Activated CD8-positive, alpha-beta memory T cell treated with anti-CD3 and anti-CD28 coated beads, Interleukin-2, amount 50 U/mL, for 4 hours (primary cell): ENCODE measurements at regions not wholly inside any gene's neighbourhood (a gene's known extent, or its start where the extent isn't known, plus 50 kb on each side); places are given as distances from the start of the nearest gene placed in this dataset.

Experiments
- DNase-seq: peaks from one replicate; pipeline ENCODE4 v3.0.0-alpha.2; 2020

DNA sequence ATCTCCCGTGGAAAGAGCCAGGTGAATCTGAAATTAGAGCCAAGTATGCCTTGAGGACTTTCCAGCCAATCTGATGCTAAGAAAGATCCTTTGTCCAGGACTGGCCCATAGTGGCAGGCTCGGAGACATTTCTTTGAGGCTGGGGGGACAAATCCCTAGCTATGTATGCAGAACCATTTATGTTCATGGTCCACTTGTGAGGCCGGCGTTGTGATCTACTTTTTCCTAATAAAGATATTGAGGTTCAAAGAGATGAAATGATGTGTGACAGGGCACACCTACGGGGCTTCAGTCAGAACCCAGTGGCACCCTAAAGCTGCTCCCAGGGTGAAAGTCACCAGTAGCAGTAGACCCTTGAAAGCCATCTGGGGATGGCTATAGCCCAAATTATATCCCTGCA, 120.3 kb upstream of the MAFB start:
- DNase-seq: no peak

DNA sequence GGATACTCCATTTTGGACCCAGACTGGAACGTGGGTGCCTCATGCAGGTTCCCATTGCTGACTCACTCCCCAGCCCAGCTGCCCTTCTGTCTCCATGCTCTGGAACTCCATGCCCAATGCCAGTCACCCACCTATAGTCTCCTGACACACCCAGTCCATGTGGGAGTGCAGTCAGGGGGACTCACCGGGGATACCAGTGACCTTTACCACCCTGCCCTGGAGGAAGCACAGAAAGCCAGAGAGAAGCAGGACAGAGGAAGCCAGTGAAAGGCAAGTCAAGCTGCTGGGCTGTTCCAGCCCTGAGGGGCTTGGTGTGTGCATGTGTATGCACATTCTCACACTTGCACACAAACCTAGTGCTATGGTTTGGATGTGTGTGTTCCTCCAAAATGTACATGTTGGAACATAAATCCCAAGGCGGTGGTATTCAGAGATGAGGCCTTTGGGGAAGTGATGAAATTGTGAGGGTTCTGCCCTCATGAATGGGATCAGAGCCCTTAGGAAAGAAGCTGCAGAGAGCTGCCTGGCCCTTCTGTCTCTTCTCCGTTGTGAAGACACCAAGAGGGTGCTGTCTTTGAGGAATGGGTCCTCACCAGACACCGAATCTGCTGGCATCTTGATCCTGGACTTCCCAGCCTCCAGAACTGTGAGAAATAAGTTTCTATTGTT, 121.4 kb upstream of the MAFB start:
- DNase-seq: no peak

DNA sequence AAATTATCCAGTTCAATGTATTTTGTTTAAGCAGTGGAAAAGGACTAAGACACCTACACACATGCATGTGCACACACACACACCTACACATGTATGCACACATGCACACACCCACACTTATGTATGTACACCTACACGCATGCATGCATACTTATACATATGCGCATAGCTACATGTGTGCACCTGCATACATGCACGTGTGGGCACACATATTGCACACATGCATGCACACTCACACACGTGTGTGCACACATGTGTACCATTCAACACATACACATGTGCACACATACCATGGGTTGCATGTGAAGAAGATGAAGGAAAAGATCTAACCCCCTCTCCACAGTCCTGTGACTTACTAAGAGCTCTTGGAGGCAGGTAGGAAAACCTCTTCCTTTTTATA, 122.0 kb upstream of the MAFB start:
- DNase-seq: no peak

DNA sequence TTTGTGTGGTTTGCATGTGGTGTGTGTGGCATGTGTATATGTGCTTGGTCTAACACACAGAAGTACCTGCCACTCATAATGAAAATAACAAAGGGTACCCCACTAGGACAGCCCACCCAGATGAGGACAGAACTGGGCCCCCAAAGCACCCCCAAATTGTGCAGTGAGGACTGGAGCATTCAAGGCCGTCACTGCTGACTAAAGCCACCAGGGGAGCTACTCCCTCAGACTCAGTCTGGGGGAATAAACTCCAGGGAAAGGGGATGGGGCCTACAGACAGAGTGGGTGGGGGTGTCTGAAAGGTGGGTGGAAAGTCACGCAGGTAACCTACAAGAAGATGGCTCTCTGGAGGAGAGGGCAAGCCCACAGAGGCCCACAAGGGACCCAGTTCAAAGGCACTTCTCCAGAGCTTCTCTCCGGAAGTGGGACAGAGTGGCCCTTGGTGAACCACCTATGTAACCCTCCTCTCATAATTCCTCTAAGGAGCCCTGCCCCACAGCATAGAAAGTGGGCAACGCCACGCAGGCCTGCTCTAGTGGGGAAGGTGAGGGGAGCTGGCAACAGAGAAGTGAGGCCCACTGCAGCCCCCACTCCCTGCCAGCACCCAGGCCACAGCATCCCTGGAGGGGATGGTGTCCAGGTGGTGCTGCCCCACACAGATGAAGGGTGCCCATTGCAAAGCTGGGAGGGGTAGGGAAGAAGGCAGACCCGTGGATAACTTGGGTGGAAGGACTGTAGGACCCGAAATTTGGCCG, 122.8 kb upstream of the MAFB start:
- no peak for DNase-seq

DNA sequence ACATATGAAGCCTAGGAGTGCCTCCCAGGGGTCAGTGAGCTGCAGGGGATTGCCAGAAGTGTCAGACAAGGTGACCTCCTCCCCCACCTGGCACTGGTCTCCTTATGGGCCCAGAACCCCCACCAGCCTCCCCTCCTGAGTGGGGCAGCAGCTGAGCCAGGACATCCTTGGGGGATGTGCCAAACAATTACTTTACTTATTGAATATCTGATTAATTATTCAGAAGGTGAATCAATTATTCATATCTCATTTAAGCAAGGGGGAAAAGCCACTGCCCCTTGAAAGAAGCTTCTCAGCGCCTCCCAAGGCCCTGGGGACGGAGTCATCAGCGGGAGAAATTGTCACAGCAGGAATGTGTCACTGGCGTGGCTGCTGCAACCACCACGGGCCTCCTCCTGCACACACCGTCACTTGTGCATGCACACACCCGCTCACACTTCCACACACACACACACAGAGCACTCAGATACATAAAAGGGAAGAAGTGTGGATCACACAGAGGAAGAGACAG, 123.4 kb upstream of the MAFB start:
- no peak for DNase-seq

GRCh38 chr20:40813029-40813431, 124.0 kb upstream of the MAFB start:
- no peak for DNase-seq

GRCh38 chr20:40813708-40814630, 124.9 kb upstream of the MAFB start:
- no peak for DNase-seq

- no peak for DNase-seq
Measured at GRCh38 chr20:40814631-40814960, 125.6 kb upstream of the MAFB start.

DNA sequence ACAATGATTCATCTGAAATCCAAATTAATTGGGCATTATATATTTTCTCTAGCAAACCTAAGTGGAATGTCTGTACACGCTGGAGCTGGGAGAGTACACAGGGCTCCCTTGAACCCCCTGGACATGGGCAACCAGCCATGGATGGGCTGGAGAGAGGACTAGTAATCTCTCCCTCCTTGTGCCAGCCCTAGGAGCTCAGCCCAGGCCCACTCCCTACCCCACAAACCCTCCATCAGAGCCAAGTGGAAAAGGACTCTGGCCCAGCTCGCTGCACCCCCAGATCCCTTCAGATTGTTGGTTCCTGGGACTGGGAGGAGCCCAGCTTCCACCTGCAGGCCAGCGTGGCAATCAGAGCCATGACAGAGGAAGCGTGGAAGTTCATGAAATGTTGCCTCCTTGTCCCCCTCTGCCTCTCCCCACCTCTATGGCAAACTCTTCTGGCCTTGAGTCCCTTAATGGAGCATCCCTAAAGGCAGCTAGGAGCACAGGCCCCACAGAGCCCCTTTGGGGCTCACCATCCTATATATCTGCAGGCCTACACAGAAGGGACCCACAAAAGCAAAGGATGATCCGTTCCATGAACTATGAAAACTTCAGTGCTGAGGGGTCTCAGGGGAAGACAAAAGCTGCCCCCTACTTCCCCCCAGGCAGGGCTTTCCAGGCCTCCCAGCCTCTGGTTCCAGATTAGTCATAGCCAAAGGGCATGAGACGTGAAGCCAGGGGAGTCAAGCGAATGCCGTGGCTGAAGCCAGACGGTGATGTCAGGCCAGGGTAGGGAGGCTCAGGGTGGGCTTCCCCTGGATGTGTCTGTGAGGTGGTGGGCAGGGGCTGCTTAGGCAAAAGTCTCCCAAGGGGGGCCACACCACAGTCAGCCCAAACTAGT, 126.4 kb upstream of the MAFB start:
- no peak for DNase-seq

DNA sequence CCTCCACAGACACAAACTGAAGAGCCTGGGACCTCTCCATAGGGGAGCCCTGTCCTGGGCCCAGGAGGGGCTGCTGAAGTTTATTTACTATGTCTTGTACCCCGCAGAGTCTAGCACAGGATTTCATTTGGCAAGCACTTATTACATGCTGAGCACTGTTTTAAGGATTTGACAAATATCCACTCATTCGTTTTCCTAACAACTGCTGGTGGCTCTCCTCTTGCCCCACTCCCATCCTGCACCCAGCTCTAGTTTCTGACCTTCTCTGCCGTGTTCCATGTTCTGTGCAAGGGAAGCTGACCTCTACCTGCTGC, 127.0 kb upstream of the MAFB start:
- DNase-seq: no peak

- no peak for DNase-seq
Measured at GRCh38 chr20:40821429-40821828, 132.4 kb upstream of the MAFB start.

DNA sequence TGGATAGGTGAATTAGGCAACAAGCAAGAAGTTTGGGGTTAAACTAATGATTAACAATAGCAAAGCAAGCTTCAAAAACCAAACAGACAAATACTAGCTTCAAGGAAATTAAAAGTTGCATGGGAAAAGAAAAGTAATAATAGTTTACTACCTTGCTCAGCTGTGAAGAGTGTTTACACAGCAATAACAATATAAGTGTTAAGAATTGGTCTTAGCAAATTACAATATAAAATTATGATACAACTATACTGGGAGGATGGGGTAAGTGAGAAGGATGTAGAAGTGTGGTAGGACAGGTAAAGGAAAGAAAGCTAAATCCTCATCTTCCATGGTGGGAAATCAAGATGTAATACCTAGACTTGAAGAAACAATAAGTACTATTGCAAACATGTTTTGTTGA, 137.7 kb upstream of the MAFB start:
- DNase-seq: no peak

DNA sequence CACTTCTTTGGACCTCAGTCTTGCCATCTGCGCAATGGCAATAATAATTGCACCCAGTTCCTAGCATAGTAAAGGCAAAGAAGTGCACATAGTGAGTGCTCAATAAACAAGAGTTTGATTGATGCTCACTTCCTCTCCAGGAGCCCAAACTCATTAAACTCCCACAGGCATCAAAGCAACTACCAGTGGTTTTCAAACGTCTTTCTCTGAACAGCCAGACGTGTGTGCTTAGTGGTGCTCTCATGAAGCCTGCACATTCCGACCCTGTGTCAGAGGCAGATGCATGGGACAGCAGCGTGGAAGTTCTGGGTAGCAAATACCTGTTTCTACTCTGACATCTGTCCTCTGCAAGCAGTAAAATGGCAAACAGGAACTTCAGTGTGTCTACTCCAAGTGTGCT, 146.3 kb upstream of the MAFB start:
- no peak for DNase-seq

GRCh38 chr20:40838509-40838908, 149.5 kb upstream of the MAFB start:
- DNase-seq: no peak

- no peak for DNase-seq
Measured at GRCh38 chr20:40843251-40843650, 154.2 kb upstream of the MAFB start.

- no peak for DNase-seq
Measured at GRCh38 chr20:40844332-40844731, 155.3 kb upstream of the MAFB start.

DNA sequence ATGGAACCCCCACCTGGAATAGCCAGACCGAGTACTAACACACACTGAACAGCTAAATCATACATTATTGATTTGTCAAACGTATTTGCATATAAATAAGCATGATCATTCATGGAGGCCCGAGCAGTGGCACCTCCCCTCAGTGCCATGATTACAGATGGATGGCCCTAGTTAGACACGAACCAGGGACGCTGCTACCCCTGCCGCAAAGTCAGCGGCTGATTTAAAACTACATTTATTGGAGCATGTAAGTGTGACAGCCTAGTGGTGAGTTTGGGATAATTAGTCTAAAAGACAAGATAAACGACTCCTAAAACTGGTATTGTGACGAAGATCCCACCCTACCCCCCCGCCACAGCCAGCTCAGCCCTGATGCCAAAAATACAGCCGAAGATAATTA, 159.1 kb upstream of the MAFB start:
- DNase-seq: no peak

- no peak for DNase-seq
Measured at GRCh38 chr20:40848526-40848925, 159.5 kb upstream of the MAFB start.

DNA sequence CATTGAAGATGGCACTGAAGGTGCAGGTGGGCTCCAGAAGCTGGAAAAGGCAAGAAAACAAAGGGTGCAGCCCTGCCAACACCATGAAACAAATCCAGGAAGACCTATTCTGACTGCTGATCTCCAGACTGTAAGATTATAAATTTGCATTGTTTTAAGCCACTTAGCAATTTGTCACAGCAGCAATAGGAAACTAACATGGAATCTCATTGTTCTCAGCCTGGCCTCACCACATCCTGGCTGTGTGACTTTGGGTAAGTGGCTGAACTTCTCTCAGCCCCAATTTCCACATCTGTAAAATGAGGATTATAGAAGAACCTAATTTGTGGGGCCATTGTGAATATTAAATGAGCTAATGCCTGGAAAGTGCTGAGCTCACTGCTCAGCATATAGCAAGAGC, 160.4 kb upstream of the MAFB start:
- no peak for DNase-seq

DNA sequence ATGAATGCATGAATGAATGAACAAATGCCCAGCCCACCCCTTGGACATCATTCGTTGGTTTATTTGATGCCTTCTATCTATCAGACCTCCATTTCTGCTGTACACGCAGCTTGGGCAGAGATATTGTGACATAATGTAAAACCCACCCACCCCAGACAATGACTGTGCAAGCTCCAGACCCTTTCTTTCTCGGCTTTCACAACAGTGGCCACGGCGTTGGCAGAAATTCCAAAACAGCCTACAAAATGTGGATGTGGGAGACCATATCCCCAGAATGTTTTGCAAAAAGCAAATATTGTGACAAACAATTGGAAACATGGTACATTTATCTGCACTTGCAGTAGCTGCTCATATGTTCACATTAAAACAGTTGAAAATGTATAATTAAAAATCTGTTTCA, 162.0 kb upstream of the MAFB start:
- no peak for DNase-seq

DNA sequence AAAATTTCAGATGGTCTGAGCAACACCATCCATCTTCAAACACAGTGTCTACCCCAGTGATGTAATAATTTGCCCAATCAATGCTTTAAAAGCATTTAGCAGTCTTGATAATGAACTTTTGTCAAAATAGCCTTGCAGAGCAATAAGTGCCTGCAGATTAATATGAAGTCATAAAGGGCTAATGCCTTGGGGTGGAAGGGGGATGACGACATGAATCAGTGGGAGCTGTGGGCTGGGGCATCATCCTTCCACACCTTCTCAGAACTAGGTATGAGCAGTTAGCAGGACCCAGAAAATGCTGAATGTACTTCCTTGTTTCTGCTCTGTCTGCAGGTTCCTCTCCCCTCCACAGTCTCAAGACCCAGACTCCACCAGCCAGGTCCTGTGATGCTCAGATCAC, 166.2 kb upstream of the MAFB start:
- no peak for DNase-seq

DNA sequence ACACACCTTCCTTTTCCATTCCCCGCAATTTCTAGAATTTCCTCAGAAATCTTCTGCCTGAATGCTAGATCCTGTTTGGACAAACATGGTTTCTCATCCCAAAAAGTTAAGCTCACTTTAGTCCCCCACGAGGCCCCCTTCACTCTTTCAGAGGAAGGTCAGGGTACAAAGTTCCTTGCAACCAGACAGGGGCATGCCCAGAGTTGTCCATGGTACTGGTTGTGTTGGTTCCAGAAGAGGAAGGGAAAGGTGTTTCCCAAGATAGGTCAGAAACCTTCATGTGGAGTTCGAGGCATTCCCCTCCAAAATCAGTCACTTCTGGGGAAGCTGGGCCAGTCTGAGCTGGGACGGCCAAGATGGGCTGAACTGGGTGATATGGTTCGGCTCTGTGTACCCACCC, 167.6 kb upstream of the MAFB start:
- DNase-seq: no peak

DNA sequence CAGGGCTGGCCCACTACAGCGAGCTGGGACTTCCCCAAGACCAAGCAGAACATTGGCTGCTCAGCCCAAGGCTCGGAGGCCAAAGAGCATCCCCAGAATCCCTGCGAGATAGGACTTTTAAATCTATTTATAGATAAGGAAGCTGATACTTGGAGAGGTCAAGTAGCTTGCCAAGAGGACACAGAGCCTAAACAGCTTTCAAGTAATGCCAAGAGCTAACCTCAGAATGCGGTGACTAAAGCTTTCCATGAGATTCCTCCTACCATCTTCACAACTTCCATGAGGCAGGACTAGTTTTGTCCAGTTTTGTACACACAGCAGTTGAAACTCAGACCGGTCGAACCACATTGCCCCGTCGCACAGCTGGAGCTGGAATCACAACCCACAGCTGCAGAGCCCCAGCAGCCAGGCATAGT, 168.1 kb upstream of the TOP1 start:
- DNase-seq: no peak
